ENCODE measurements at regions not wholly inside any gene's neighbourhood (a gene's known extent, or its start where the extent isn't known, plus 50 kb on each side); places are given as distances from the start of the nearest gene placed in this dataset.

DNA sequence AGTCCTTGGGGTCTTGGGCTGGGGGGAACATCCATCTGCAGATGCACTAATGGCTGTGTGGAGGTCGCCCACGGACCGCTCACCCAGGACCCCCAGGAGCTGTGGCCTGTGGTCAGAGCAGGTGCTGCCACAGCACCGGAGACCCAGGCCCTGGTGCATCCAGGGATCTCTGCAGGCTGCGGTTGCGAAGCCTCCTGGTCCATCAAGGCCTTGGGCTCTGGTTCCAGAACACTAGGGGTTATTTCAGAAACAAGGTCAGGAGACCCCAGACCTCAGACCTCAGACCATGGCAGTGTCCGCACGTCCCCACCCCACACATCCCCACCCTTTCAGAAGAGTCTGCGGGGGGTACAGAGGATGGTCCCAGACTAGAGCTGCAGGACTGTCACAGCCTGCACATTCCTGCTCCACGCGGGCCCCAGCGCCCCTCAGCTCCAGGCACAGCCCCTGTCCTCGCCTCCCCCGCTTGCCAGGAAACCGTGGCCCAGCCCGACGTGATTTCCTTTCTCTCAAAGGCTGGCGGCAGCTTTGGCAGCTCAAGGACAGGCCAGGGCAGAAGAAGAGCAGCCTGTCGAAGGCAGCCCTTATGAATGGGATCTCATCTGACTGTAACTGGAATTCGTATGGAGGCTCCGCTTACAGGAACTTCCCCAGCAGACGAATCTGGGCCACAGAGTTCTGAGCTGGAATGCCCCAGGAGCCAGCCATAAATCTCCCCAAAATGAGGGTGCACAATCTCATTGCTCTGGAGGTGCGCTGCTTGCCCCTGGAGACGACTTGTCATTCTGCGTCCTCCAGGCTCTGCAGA is 136.2 kb upstream of the RET start:
- no peak for DNase-seq (ENCODE audit: low spot score, unreplicated experiment)
- Mint-ChIP-seq H3K9me3 (ENCODE audit: low read depth) (no peaks in the 10 kb centered on the region), H3K27ac (no peak overlapping the region), H3K4me1 (ENCODE audit: low read depth) (peaks cover 7% of the 10 kb centered on the region), H3K36me3 (ENCODE audit: insufficient read depth) (no peaks in the 10 kb centered on the region), H3K27me3 (peaks cover 38% of the 10 kb centered on the region), H3K4me3 (ENCODE audit: low read depth) (no peak overlapping the region)
- TF ChIP-seq, protein P1, sequence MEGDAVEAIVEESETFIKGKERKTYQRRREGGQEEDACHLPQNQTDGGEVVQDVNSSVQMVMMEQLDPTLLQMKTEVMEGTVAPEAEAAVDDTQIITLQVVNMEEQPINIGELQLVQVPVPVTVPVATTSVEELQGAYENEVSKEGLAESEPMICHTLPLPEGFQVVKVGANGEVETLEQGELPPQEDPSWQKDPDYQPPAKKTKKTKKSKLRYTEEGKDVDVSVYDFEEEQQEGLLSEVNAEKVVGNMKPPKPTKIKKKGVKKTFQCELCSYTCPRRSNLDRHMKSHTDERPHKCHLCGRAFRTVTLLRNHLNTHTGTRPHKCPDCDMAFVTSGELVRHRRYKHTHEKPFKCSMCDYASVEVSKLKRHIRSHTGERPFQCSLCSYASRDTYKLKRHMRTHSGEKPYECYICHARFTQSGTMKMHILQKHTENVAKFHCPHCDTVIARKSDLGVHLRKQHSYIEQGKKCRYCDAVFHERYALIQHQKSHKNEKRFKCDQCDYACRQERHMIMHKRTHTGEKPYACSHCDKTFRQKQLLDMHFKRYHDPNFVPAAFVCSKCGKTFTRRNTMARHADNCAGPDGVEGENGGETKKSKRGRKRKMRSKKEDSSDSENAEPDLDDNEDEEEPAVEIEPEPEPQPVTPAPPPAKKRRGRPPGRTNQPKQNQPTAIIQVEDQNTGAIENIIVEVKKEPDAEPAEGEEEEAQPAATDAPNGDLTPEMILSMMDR (IDR thresholded peaks at IDR 0.05; ENCODE audit: unreplicated experiment), result no peak

DNA sequence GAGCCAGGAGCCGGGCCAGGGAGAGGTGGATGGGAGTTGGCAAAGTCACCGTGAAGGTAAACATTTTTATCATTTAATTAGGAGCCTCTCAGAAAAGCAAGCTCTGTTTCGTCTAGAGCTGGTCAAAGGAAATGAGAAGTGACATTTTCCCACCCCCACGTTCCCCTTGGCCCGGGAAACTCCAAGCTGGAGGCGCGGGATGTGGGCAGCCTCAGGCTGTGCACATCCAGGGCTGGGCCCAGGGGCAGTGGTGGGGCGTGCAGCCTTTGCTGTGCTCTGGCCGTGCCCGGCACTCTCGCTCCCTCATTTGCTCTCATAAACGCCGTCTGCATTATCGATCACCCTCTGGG is 135.6 kb upstream of the RET start:
- Mint-ChIP-seq H3K27ac (no peak overlapping the region), H3K27me3 (peaks cover 32% of the 10 kb centered on the region), H3K9me3 (ENCODE audit: low read depth) (no peaks in the 10 kb centered on the region), H3K36me3 (ENCODE audit: insufficient read depth) (no peaks in the 10 kb centered on the region), H3K4me1 (ENCODE audit: low read depth) (peaks cover 7% of the 10 kb centered on the region), H3K4me3 (ENCODE audit: low read depth) (no peak overlapping the region)
- TF ChIP-seq, protein P1 (IDR thresholded peaks at IDR 0.05; ENCODE audit: unreplicated experiment), result no peak
- no peak for DNase-seq (ENCODE audit: low spot score, unreplicated experiment)

DNA sequence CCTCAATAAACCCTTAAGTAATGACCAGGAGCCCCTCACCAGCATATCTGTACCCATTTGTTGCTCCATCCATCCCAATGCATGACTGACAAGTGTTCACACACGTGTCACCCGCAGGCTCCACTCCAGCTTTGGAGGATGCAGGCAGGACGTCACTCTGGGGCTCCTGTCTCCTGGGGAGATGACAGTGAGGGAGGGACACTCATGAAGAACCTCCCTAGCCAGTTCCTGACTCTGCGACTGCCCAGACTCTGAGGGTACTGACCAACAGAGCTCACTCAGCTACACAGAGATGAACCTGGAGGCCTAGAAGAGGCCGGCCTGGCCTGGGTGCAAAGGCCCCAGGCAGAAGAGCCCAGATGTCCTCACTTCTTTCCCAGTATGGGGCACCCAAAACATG is 135.1 kb upstream of the RET start:
- no peak overlapping the region for H3K27ac Mint-ChIP-seq
- TF ChIP-seq, protein P1 (IDR thresholded peaks at IDR 0.05; ENCODE audit: unreplicated experiment), result no peak
- peaks cover 28% of the 10 kb centered on the region for H3K27me3 Mint-ChIP-seq
- H3K36me3 Mint-ChIP-seq (ENCODE audit: insufficient read depth), result no peaks in the 10 kb centered on the region
- H3K9me3 Mint-ChIP-seq (ENCODE audit: low read depth), result no peaks in the 10 kb centered on the region
- H3K4me1 Mint-ChIP-seq (ENCODE audit: low read depth), result peaks cover 7% of the 10 kb centered on the region
- H3K4me3 Mint-ChIP-seq (ENCODE audit: low read depth), result no peak overlapping the region
- no peak for DNase-seq (ENCODE audit: low spot score, unreplicated experiment)

DNA sequence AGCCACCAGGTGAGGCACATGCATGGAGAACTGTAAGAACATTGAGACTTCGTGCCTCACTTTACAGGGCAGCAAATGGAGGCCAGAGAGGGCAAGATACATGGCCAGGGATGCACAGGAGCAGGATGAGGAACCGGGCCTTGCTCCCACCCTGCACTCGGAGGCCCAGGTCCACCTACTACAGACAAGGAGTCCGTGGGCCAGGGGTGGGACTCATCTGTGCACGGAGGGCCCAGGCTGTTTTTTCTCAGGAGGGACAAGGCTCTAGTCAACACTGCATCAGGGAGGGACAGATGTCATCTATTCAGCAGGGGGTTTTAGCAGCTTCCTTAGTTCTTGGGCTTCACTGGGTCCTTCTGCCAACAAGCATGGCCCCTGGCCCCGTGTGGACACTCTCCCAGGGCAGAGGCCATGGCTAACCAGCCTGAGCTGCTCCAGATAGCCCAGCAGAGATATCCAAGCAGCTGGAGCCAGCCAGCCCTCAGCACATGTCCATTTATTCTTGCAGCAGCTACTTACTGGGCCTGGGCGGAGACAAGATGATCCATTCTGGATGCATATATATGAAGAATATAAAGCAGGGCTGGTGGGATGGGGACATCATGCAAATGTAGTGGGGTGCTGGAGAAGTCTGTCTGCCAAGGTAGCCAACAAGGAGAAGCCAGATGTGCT is 134.5 kb upstream of the RET start:
- TF ChIP-seq, protein P1 (IDR thresholded peaks at IDR 0.05; ENCODE audit: unreplicated experiment), result no peak
- Mint-ChIP-seq H3K4me3 (ENCODE audit: low read depth) (no peak overlapping the region), H3K4me1 (ENCODE audit: low read depth) (peaks cover 7% of the 10 kb centered on the region), H3K36me3 (ENCODE audit: insufficient read depth) (no peaks in the 10 kb centered on the region), H3K9me3 (ENCODE audit: low read depth) (peaks cover 3% of the 10 kb centered on the region), H3K27me3 (peaks cover 25% of the 10 kb centered on the region), H3K27ac (no peak overlapping the region)
- DNase-seq (ENCODE audit: low spot score, unreplicated experiment), result no peak

DNA sequence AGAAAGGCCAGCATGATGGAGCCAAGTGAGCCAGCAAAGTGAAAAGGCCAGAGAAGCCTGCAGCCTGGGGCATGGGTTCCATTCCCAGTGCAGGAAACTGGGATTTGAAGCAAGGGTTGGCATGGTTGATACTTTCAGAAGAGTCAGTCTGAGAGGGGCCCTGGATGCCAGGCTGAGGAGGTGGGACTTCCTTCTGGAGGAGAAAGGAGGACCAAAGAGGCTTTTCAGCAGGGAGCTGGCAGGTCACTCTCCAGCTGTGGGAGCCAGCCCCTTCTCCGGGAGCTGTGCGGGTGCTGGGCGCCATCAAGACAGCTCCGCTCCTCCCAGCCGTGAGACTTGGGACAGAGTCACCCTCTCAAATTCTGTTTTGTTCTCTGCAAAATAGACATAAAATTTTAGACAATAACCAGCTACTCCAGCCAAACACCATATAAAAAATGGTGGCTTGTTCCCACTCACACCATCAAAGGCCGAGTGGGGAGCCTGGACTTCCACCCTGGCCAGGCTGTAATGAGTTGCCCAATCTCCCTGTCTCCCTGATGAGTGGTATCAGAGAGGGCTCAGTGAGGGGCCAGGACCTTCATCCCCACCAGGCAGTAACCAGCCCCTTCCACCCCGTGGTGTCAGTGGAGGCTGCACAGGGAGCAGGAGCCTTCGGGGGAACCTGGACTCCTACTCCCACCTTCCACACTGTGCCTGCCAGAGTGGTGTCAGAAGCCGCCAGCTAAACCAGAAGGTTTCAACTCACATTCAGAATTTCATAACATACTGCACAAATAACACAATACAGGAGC is 133.6 kb upstream of the RET start:
- H3K9me3 Mint-ChIP-seq (ENCODE audit: low read depth), result peaks cover 3% of the 10 kb centered on the region

More for the DNA sequence above, 133.6 kb upstream of the RET start:
- peaks cover 24% of the 10 kb centered on the region for H3K27me3 Mint-ChIP-seq
- no peak overlapping the region for H3K4me3 Mint-ChIP-seq (ENCODE audit: low read depth)
- H3K36me3 Mint-ChIP-seq (ENCODE audit: insufficient read depth), result no peaks in the 10 kb centered on the region
- no peak overlapping the region for H3K27ac Mint-ChIP-seq
- peaks cover 7% of the 10 kb centered on the region for H3K4me1 Mint-ChIP-seq (ENCODE audit: low read depth)
- TF ChIP-seq, protein P1 (IDR thresholded peaks at IDR 0.05; ENCODE audit: unreplicated experiment), result no peak
- DNase-seq (ENCODE audit: low spot score, unreplicated experiment), result no peak

Measured in progenitor cell of endocrine pancreas (in vitro differentiated cells).